SK-N-SH treated with all-trans-retinoic acid at 6 μM for 48 hours (cell line): ENCODE measurements at regions not wholly inside any gene's neighbourhood (a gene's known extent, or its start where the extent isn't known, plus 50 kb on each side); places are given as distances from the start of the nearest gene placed in this dataset.

ENCODE experiments used
- ARNTL ChIP-seq: fragments of 450-650 bp; formaldehyde crosslinking; IDR thresholded peaks from 2 replicates; pipeline ENCODE4 v1.5.0; 2020; ENCODE audit warnings: low read depth, mild to moderate bottlenecking, moderate library complexity, borderline replicate concordance
- BACH2 ChIP-seq: fragments of 250-450 bp; sonication (Bioruptor Pico); IDR thresholded peaks from 2 replicates; pipeline ENCODE4 v1.9.0; 2021; ENCODE audit warnings: mild to moderate bottlenecking, borderline replicate concordance
- ESRRG ChIP-seq: fragments of 250-450 bp; sonication (Bioruptor Pico); IDR thresholded peaks from 2 replicates; pipeline ENCODE4 v1.6.1; 2021; ENCODE audit warnings: mild to moderate bottlenecking
- OSR1 ChIP-seq: fragments of 250-450 bp; sonication (Bioruptor Pico); IDR thresholded peaks from 2 replicates; pipeline ENCODE4 v1.8.0; 2022; ENCODE audit warnings: moderate library complexity, mild to moderate bottlenecking, inconsistent platforms
- PPARA ChIP-seq: fragments of 250-450 bp; sonication (Bioruptor Pico); IDR thresholded peaks from 2 replicates; pipeline ENCODE4 v1.5.0; 2020; ENCODE audit warnings: mild to moderate bottlenecking, borderline replicate concordance
- RARB ChIP-seq: fragments of 250-450 bp; sonication (Bioruptor Pico); IDR thresholded peaks from 2 replicates; pipeline ENCODE4 v1.8.0; 2021; ENCODE audit warnings: mild to moderate bottlenecking, moderate library complexity
- TCF4 ChIP-seq: fragments of 250-450 bp; sonication (Bioruptor Pico); IDR thresholded peaks from 2 replicates; pipeline ENCODE4 v1.8.0; 2021; ENCODE audit warnings: mild to moderate bottlenecking, moderate library complexity, borderline replicate concordance
- ZC3H10 ChIP-seq: fragments of 250-450 bp; sonication (Bioruptor Pico); IDR thresholded peaks from 2 replicates; pipeline ENCODE4 v1.5.1; 2021; ENCODE audit warnings: mild to moderate bottlenecking, moderate library complexity
- ZFP3 ChIP-seq: fragments of 250-450 bp; sonication (Bioruptor Pico); IDR thresholded peaks from 2 replicates; pipeline ENCODE4 v1.5.0; 2020; ENCODE audit warnings: mild to moderate bottlenecking, moderate library complexity
- ZFP30 ChIP-seq: fragments of 450-650 bp; formaldehyde crosslinking; IDR thresholded peaks from 2 replicates; pipeline ENCODE4 v1.5.0; 2022; ENCODE audit warnings: mild to moderate bottlenecking, moderate library complexity
- ZNF70 ChIP-seq: fragments of 450-650 bp; formaldehyde crosslinking; IDR thresholded peaks from 2 replicates; pipeline ENCODE4 v1.5.0; 2020; ENCODE audit warnings: mild to moderate bottlenecking, moderate library complexity
- TF ChIP-seq, protein P1 (sequence below): fragments of 250-450 bp; sonication (Bioruptor Pico); IDR thresholded peaks from 2 replicates; pipeline ENCODE4 v1.8.0; 2020; ENCODE audit warnings: mild to moderate bottlenecking, moderate library complexity, borderline replicate concordance
- TF ChIP-seq, protein P2 (sequence below): fragments of 250-450 bp; sonication (Bioruptor Pico); IDR thresholded peaks from 2 replicates; pipeline ENCODE4 v1.5.1; 2021; ENCODE audit warnings: mild to moderate bottlenecking, moderate library complexity
- TF ChIP-seq, protein P3 (sequence below): fragments of 250-450 bp; sonication (Bioruptor Pico); IDR thresholded peaks from 2 replicates; pipeline ENCODE4 v1.5.1; 2020; ENCODE audit warnings: low read depth, mild to moderate bottlenecking, moderate library complexity

DNA sequence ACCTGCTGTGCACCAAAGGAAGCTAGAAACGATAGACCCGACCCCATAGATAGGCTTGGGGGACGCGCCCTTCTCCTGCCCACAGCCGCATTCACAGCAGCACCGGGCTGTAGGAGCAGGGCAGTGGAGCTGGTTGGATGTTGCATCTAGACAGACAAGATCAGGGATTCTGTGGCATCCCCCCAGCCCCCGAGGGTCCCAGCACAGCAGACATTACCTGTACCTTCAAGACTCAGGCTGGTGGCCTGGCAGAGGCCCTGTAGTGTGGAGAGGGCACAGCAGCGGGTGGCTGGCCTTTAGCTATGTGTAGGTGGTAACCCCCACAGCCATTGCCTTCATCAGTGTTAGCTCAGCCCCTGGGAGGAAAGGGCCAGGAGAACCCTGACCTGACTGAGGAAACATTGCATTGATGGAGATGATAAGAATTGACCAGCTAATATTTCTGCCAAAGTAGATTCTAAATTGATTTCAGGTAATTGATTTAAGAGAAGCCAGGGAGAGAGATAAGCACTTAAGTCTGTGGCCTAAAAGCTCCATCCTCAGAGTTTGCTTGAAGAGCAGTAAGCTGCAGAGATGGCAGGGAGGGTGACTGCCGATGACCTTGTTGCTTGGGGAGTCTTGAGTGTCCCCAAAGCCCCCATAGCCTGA is 269.4 kb downstream of the TLE3 start:
- TF ChIP-seq, protein P1, sequence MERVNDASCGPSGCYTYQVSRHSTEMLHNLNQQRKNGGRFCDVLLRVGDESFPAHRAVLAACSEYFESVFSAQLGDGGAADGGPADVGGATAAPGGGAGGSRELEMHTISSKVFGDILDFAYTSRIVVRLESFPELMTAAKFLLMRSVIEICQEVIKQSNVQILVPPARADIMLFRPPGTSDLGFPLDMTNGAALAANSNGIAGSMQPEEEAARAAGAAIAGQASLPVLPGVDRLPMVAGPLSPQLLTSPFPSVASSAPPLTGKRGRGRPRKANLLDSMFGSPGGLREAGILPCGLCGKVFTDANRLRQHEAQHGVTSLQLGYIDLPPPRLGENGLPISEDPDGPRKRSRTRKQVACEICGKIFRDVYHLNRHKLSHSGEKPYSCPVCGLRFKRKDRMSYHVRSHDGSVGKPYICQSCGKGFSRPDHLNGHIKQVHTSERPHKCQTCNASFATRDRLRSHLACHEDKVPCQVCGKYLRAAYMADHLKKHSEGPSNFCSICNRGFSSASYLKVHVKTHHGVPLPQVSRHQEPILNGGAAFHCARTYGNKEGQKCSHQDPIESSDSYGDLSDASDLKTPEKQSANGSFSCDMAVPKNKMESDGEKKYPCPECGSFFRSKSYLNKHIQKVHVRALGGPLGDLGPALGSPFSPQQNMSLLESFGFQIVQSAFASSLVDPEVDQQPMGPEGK = no peak
- TF ChIP-seq OSR1 (no peak), PPARA (CRISPR knock-in tag) (no peak), ESRRG (CRISPR knock-in tag) (no peak), ZFP30 (no peak), ARNTL (no peak), BACH2 (CRISPR knock-in tag) (no peak), ZC3H10 (no peak), RARB (no peak), TCF4 (CRISPR knock-in tag) (no peak), ZFP3 (CRISPR knock-in tag) (no peak), ZNF70 (CRISPR knock-in tag) (no peak)
- TF ChIP-seq, protein P2, sequence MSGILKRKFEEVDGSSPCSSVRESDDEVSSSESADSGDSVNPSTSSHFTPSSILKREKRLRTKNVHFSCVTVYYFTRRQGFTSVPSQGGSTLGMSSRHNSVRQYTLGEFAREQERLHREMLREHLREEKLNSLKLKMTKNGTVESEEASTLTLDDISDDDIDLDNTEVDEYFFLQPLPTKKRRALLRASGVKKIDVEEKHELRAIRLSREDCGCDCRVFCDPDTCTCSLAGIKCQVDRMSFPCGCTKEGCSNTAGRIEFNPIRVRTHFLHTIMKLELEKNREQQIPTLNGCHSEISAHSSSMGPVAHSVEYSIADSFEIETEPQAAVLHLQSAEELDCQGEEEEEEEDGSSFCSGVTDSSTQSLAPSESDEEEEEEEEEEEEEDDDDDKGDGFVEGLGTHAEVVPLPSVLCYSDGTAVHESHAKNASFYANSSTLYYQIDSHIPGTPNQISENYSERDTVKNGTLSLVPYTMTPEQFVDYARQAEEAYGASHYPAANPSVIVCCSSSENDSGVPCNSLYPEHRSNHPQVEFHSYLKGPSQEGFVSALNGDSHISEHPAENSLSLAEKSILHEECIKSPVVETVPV = no peak
- TF ChIP-seq, protein P3, sequence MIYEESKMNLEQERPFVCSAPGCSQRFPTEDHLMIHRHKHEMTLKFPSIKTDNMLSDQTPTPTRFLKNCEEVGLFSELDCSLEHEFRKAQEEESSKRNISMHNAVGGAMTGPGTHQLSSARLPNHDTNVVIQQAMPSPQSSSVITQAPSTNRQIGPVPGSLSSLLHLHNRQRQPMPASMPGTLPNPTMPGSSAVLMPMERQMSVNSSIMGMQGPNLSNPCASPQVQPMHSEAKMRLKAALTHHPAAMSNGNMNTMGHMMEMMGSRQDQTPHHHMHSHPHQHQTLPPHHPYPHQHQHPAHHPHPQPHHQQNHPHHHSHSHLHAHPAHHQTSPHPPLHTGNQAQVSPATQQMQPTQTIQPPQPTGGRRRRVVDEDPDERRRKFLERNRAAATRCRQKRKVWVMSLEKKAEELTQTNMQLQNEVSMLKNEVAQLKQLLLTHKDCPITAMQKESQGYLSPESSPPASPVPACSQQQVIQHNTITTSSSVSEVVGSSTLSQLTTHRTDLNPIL (CRISPR knock-in tag) = no peak
